GM11168 (cell line): ENCODE measurements at regions not wholly inside any gene's neighbourhood (a gene's known extent, or its start where the extent isn't known, plus 50 kb on each side); places are given as distances from the start of the nearest gene placed in this dataset.
"Not testable (repeated sequence)": the region's sequence is repeated elsewhere in the genome, so short reads cannot be mapped to it uniquely, and the experiment has no call there.

ENCODE experiments used
- in situ Hi-C: fragments of 300-500 bp; cut with MboI; formaldehyde crosslinking; loops from one replicate; pipeline ENCODE4 v1.12.0; 2022; ENCODE audit warnings: low sequenced_read_pairs; ENCODE audit not compliant: unreplicated experiment

DNA sequence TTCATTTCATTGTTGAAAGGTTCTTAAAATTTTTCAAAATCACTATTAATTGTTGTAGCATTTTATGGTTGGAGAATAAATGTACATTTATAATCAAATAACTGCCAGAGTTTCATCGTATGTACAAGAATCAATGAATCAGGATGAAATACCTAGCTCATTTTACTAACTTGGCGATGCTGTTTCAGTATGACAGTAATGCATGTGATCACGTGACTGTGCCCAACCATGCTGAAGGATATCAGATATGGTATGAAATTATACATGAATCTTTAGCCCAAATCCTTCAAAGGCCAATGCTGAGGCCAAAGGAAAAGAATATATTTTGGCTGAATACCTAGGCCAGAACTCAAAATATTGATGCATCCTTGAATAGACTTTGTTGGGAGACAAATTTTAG lies 288.3 kb upstream of the TGFBR2 start:
- in situ Hi-C loops = no loop called here

DNA sequence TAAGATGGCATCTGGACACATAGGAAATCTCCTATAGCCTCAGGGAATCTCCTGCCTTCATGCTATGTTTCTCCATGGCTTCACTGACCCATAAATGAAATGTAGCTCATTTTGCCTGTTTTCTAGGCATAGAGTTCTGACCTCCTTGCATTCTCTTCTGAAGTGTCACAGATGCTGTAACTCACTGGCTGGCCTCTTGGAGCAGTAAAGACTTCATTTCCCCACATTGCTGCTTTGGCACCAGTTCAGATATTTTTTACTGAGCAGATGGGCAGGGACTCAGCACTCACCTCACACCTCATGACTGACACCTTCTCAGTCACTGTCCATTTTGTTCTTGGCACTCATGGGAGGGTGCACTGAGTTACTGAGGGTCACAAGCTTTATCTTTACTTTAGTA lies 286.7 kb upstream of the TGFBR2 start:
- in situ Hi-C loops = no loop called here

DNA sequence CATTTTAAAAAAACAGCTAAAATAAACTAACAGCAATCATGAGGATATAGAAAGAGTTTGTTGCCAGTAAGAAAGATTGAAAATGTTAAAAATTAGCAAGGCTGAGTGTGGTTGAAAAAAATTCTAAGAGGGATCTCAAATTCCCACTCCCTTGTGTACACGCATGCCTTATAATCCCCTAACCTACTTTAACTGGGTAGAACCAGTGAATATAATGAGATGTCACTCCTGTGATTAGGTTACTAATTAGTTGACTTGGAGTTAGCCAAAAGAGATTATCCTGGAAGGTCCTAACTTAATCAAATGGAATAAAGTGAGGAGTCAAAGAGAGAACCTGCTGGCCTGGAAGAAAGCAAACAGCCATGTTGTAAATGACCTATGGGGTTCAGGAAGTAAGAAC lies 286.0 kb upstream of the TGFBR2 start:
- in situ Hi-C loops = no loop called here

DNA sequence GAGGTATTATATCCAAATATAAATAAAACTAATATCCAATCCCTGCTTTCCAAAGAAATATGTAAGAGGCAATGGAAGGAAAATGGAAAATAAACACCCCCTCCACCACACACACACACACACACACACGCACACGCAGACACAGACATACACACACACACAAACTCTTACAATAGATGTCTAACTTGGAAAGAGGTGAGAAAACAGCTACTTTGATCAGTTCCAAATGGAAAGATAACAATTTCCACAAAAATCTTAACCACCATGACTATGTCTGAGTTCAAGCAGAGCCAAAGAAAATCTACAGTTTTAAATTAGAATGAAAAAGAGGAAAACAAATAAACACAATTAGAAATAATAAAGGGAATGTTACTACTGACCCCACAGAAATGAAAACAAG lies 285.3 kb upstream of the TGFBR2 start:
- in situ Hi-C loops = no loop called here

DNA sequence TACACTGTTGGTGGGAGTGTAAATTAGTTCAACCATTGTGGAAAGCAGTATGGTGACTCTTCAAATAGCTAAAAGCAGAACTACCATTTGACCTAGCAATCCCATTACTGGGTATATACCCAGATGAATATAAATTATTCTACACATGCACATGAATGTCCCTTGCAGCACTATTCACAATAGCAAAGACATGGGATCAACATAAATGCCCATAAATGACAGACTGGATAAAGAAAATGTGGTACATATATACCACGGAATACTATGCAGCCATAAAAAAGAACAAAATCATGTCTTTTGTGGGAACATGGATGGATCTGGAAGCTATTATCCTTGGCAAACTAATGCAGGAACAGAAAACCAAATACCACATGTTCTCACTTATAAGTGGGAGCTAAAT lies 282.8 kb upstream of the TGFBR2 start:
- in situ Hi-C loops = not testable (repeated sequence)

DNA sequence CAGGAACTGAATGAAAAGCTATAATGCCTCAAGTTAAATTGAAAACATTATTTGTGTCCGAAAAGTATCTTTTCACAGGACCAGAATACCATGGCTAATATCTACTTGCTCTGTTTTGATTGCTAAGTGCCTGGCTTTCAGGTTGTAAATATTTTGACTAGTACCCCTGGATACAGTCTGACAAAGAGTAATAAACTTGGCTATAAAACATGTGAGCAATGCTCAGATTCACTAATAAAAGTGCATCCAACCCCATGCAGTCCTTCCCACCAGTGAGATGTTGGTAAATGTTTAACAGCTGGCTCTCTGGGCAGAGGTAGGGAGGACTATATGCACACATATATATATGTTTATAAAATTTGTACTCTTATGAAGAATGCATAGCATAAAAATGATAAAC lies 281.8 kb upstream of the TGFBR2 start:
- in situ Hi-C loops = no loop called here

DNA sequence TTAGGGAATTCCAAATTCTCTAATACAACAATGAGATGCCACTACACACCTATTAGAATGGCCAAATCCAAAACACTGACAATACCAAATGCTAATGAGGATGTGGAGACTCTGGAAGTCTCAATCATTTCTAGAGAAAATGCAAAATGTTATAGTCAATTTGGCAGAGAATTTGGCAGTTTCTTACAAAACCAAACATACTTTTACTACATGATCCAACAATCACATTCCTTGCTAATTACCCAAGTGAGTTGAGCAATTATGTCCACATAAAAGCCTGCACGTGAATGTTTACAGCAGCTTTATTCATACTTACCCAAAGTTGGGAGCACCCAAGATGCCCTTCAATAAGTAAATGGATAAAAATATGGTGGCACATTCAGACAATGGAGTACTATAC lies 278.4 kb upstream of the TGFBR2 start:
- in situ Hi-C loops = not testable (repeated sequence)

DNA sequence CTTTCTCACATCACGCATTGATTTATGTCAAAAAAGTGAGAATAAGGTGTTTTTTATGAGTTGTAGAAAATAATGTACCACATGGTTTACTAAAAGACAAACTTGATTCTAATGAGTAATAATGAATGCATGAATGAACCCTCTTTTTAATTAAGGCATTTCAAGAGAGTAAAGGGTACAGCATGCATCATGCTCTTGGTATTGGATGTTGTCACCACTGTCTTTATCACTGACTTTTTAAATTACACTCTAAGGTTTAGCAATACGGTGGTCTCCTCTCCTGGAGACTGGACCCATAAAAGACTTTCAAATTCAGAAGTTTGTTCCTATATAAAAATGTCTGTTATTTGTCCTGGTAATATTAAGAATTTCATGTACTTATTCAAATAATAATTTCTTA lies 277.5 kb upstream of the TGFBR2 start:
- in situ Hi-C loops = not testable (repeated sequence)

DNA sequence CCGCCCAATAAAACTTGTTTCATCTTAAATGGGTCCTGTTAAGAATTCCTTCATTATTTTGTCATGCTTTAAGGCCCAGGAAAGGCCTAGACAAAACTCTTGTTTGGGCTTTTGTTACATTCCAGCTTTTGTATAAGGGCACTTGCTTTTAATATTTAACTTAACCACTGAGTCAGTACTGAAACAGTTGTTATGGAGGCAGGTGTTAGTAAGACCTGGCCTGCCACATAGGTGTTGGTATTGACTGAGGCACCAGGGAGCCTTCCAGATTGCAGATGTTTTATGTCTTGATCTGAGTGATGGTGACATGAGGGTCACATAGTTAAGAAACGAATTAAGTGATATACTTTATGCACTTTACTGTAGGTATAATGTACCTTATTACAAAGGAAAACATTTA lies 274.9 kb upstream of the TGFBR2 start:
- in situ Hi-C loops = no loop called here

DNA sequence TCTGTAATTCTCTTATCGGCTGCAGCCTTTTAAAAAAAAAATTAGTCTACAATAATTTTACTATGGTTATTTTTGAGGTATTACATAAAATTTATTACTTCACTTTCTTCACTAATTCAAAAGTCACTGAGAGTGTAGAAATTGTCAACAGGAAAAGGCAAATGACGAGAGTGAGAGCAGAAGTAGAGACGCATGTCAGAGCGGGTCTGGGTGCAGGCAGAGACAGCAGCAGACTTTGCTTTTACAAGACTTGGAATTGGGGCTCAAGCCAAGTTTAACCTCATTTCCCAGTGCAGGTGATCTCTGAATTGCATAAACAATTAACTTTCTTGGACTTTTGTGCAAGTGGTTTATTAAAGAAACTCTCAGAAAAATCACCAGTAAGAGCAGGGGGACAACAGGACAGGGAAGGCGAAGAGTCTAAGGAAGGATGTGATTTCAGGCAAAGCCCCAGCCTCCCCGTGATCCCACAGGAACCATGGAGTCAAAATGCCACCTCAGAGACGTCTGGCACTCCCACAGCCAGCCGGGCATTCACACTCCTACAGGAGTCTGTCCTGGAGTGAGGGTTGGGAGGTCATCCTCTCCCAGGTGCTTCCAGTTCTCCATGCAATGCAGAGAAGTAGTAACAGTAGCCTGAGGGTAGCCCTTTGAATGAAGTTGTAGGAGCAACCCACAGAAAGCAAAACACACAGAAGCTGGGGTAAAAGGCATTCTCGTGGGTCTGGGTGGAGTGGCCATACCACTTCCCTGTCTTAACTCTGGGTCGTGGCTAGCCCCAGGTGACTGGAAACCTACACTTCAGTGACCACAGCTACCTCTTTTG lies 274.0 kb upstream of the TGFBR2 start:
- in situ Hi-C loops = no loop called here

DNA sequence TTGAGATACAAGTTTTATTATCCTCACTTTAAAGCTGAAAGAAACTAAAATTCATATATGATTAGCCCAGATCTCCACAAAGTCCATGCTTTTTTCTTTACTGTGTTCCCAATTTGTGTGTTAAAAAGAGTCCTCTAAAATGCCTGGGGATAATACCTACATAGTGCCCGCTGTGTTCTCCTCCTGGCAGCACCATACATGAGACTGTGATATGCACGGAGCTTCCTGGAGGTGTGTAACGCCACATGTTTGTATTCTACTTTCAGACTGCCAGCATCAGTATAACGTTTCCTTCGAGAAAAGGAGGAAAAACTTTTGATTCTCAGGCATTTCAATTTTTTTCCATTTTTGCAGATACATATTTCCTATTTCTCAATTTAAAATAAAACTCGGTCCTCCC lies 273.3 kb upstream of the TGFBR2 start:
- in situ Hi-C loops = no loop called here

DNA sequence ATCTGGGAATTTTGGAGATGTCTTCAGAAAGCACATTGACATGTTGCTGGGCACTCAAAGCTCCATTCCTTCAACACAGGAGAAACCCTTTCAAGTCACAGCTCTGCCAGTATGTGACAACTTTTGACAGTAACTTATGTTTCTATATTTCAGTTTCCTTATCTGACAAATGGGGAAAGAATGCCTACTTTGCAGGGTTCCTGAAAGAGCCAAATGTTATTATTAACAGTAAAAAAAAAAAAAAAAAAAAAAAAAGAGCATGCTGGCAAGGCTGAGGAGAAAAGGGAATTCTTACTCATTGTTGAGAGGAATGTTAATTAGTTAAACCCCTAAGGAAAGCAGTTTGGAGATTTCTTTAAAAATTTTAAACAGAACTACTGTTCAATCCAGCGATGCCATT lies 272.5 kb upstream of the TGFBR2 start:
- in situ Hi-C loops = no loop called here

DNA sequence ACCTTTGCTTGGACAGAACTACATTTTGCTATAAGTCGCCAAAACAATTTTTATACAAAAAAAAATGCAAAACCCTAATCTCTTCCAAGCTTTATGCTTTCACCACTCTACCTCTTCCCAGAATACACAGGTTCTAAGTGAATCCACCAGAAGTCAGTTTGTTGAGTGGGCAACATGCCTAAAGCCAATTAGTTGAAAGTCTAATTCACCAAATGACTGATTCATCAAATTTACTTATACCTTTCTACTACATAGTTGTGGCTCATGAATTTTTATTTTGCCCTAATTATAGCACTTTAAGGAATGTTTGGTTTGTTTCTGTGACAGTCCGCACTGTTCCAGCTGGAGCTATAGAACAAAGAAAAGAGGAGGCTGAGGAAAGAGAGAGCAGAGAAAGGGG lies 265.9 kb upstream of the TGFBR2 start:
- in situ Hi-C loops = no loop called here

DNA sequence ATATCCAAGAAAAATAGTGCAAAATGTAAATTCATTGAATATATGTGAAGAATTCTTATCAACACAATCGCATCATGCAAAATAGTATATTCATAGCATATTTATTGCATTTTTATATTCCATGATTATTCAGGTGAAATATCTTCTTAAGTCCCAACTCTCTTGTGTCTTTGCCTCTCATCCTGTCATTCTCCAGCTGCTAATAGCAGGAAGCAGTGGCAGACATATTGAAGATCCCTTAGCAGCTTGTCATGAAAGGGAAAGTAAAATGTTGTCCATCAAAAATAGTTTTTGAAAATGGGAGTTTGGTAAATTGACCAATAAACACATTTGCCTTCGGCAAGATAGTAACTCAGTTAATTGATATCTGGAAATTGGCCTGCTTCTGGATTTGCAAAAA lies 265.3 kb upstream of the TGFBR2 start:
- in situ Hi-C loops = no loop called here

DNA sequence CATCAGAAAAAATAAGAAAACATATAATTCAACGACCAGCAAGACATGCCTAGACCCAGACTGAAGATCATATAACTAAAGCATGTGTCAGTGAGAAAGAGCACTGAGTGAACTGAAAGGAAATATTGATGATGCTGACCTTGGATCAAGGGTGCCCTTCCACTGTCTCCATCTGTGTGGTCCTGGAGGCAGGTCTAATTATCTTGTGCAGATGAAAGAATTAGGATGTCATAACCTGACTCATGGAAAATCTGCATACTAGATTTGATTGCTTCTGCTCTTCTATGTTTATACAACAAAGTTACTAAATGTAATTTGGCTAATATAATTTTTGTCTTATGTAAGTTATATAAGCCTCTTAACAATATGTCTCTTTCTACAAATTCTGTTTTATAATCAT lies 264.6 kb upstream of the TGFBR2 start:
- in situ Hi-C loops = no loop called here

DNA sequence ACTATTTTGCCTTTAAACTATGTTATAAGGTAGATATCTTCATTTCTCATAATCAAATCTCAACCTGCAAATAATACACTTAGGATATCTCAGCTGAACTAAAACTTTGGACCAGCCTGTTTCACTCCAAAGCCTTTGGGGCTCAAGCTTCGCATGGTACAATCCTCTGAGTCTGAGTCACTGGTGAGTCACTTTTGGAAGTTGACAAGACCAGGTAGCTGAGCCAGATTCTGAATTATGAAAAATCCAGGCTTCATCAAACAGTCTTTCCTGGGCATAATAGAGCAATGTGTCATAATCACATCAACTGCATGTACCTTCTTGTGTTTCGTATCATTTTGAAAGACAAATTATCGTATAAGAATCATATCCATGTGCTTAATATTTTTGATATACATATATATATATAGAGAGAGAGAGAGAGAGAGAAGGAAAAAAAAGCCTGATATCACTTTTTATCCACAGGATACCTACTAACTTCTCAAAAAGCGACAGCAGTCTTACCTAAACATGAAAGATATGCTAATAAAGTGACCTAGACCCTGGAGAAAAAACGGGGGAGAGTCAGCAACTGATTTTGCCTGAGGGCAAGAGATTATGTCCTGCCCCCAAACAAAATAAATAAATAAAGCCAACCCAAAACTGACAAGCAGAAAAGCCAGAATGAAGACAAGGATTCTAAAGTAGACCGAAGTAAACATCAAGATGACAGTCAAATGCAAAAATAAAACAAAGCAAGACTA lies 263.9 kb upstream of the TGFBR2 start:
- in situ Hi-C loops = no loop called here

DNA sequence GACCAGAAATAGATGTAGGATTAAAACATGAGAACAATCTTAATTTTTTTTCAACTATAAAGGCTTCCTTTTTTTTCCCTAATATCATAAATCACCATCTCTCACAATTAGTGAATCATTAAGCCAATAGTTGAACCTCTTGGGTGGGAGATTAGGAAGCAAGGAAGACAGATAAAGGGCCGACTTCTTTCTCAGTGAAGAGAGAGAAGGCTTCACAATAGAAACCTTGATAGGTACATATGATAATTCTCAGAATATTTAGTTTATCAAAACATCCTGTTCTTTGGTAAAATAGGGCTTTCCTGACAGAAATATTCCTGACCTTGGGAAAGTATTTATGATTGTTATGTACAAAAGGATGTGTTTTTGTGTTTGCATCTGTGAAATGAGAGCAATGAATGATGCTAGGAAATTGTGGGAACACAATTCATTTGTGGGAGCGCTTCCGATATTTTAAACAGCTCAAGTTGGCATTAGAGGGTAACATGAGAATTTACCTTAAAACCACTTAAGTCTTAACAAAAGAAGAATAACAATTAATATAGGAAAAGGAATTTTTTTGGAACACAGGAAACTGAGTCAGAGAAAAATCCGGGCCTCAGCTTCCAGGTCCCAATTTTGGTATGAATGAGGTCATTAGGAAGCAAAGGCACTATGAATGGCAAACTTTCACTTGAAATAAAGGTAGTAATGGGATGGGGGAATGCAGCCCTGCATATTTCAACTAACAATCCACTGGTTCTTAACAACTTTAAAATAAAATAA lies 263.2 kb upstream of the TGFBR2 start:
- in situ Hi-C loops = no loop called here

DNA sequence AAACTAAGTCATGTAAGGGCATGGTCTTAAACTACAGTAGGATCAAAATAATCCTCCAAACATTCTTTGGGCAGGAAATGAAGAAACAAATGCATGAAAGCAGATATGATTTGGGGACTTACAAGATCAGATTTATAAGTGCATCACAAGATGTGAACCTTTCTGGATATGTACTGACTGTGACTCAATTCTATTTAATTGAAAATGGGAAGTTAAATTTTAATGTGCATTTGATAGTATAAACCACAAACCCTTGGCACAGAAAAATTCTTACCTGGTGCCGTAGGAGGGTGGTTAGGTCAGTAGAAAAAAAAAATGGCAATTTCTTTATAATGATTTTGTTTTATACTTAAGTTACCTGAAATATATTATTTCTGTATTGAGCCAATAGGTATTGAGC lies 262.5 kb upstream of the TGFBR2 start:
- in situ Hi-C loops = no loop called here

DNA sequence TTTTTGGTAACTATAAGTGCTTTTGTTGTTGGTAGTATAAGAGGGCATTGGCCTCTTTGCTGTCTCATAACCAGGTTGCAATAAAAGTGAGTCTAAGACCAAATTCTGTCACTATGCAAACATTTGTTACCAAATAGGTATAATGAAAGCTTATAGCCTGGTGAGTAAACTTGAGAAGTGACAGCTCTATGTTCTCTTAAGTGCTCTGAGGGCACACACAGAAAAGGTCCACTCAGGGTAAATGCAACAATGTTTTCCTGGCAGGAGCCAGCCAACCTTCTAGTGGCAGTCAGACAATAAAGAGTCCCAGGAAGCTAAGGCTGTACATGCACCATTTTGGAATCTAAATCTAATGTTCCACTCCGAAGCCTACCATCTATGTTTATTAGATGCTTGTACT lies 262.1 kb upstream of the TGFBR2 start:
- in situ Hi-C loops = no loop called here

DNA sequence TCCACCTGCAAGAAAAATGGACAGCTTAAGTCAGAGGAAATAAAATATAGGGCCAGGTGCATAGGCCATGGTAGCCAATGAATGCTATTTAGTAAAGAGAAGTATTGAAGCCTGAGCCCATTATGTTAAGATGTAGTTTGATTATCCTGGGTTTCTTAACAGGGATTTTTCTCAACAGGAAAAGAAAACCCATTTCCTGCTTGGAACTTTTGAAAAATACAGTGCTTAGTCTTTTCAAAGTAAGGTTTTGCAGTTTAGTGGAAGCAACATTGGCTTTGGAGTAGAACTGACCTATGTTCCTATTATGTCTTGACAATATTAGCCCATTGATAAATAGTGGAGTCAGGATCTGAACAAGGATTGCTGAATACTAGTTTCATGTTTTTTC lies 259.5 kb upstream of the TGFBR2 start:
- in situ Hi-C loops = no loop called here

DNA sequence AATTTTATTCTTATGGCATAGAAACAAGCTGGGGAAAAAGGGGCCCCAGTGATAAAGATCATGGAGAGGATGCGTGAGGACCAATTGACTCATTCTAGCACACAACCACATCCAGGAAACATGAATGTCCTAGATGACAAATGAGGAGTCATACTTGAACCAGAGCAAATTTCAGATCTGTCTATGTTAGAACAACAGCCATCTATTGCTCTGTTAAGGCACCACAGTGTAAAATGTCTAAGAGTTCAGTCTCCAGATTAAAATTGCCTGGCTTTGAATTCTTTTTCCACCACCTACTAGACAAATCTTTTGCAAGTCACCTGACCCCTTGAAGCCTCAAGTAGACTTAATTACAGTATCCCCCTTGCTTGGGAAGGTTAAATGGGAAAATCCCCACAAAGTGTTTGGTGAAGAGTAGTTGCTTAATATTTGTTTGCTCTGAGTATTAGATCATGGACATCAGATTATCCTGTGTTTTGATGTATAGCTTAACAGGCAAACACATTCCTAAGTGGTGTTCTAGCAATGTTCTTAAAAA lies 258.7 kb upstream of the TGFBR2 start:
- in situ Hi-C loops = no loop called here
